ENCODE measurements at regions not wholly inside any gene's neighbourhood (a gene's known extent, or its start where the extent isn't known, plus 50 kb on each side); places are given as distances from the start of the nearest gene placed in this dataset.
"Not testable (repeated sequence)": the region's sequence is repeated elsewhere in the genome, so short reads cannot be mapped to it uniquely, and the experiment has no call there.

- DNase-seq: no peak
- CTCF ChIA-PET: no interaction called here
- H3K27ac Mint-ChIP-seq (ENCODE audit: unreplicated experiment): peak overlapping the region; percentile 42
- H3K36me3 Mint-ChIP-seq (ENCODE audit: insufficient read depth, unreplicated experiment): no peaks in the 10 kb centered on the region
- peaks cover 4% of the 10 kb centered on the region for H3K9me3 Mint-ChIP-seq (ENCODE audit: low read depth, unreplicated experiment)
- BruUV-seq (replicated peaks): no TSS peak
- intact Hi-C loops (cut with micrococcal nuclease; ENCODE audit: unreplicated experiment): no loop called here
- H3K27me3 Mint-ChIP-seq (ENCODE audit: unreplicated experiment): no peaks in the 10 kb centered on the region
- no peak overlapping the region for H3K4me3 Mint-ChIP-seq (ENCODE audit: low read depth, unreplicated experiment)
- no peaks in the 10 kb centered on the region for H3K4me1 Mint-ChIP-seq (ENCODE audit: low read depth, unreplicated experiment)
- no peak for TF ChIP-seq CTCF (IDR thresholded peaks at IDR 0.05; ENCODE audit: unreplicated experiment)
These were observed 156.6 kb upstream of the ARSJ start for GRCh38 chr4:114136069-114136468.

DNA sequence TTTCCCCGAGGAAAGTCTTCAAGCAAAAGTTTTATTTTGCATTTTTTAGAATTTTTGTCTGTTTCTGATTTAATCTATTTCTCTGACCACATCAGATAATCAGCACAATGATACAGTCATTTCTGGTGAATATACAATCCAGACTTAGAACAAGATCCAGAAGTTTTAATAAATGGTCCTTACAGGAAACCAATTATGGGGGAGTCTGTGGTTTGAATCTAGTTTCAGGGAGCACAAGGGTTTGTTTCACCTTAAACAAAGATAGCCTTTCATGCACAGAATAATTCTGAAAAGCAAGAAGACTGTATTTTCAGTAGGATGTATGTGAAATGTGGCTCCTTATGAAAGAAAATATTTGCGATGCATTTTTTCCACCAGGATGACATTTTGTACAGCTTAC, 158.5 kb upstream of the ARSJ start:
- no peaks in the 10 kb centered on the region for H3K27me3 Mint-ChIP-seq (ENCODE audit: unreplicated experiment)

GRCh38 chr4:114146947-114147618, 167.6 kb upstream of the ARSJ start:
- no peaks in the 10 kb centered on the region for H3K4me1 Mint-ChIP-seq (ENCODE audit: low read depth, unreplicated experiment)
- no peaks in the 10 kb centered on the region for H3K27me3 Mint-ChIP-seq (ENCODE audit: unreplicated experiment)
- CTCF ChIA-PET: no interaction called here
- no peak overlapping the region for H3K27ac Mint-ChIP-seq (ENCODE audit: unreplicated experiment)
- BruUV-seq (replicated peaks): no TSS peak
- intact Hi-C loops (cut with micrococcal nuclease; ENCODE audit: unreplicated experiment): no loop called here
- no peaks in the 10 kb centered on the region for H3K36me3 Mint-ChIP-seq (ENCODE audit: insufficient read depth, unreplicated experiment)
- H3K9me3 Mint-ChIP-seq (ENCODE audit: low read depth, unreplicated experiment): no peaks in the 10 kb centered on the region
- DNase-seq: no peak
- TF ChIP-seq CTCF (IDR thresholded peaks at IDR 0.05; ENCODE audit: unreplicated experiment): no peak
- no peak overlapping the region for H3K4me3 Mint-ChIP-seq (ENCODE audit: low read depth, unreplicated experiment)

More for the DNA sequence above, 158.5 kb upstream of the ARSJ start:
- Mint-ChIP-seq H3K27ac (ENCODE audit: unreplicated experiment) (no peak overlapping the region), H3K4me1 (ENCODE audit: low read depth, unreplicated experiment) (no peaks in the 10 kb centered on the region), H3K4me3 (ENCODE audit: low read depth, unreplicated experiment) (no peak overlapping the region), H3K9me3 (ENCODE audit: low read depth, unreplicated experiment) (peaks cover under 1% of the 10 kb centered on the region), H3K36me3 (ENCODE audit: insufficient read depth, unreplicated experiment) (no peaks in the 10 kb centered on the region)
- DNase-seq: no peak
- CTCF ChIA-PET: no interaction called here
- TF ChIP-seq CTCF (IDR thresholded peaks at IDR 0.05; ENCODE audit: unreplicated experiment): no peak
- no TSS peak for BruUV-seq (replicated peaks)
- intact Hi-C loops (cut with micrococcal nuclease; ENCODE audit: unreplicated experiment): no loop called here

GRCh38 chr4:114147619-114148208, 168.3 kb upstream of the ARSJ start:
- H3K4me3 Mint-ChIP-seq (ENCODE audit: low read depth, unreplicated experiment); H3K36me3 Mint-ChIP-seq (ENCODE audit: insufficient read depth, unreplicated experiment); CTCF ChIA-PET; H3K9me3 Mint-ChIP-seq (ENCODE audit: low read depth, unreplicated experiment); H3K27ac Mint-ChIP-seq (ENCODE audit: unreplicated experiment); intact Hi-C loops (cut with micrococcal nuclease; ENCODE audit: unreplicated experiment); BruUV-seq (replicated peaks); H3K27me3 Mint-ChIP-seq (ENCODE audit: unreplicated experiment); H3K4me1 Mint-ChIP-seq (ENCODE audit: low read depth, unreplicated experiment); DNase-seq: not testable (repeated sequence)

DNA sequence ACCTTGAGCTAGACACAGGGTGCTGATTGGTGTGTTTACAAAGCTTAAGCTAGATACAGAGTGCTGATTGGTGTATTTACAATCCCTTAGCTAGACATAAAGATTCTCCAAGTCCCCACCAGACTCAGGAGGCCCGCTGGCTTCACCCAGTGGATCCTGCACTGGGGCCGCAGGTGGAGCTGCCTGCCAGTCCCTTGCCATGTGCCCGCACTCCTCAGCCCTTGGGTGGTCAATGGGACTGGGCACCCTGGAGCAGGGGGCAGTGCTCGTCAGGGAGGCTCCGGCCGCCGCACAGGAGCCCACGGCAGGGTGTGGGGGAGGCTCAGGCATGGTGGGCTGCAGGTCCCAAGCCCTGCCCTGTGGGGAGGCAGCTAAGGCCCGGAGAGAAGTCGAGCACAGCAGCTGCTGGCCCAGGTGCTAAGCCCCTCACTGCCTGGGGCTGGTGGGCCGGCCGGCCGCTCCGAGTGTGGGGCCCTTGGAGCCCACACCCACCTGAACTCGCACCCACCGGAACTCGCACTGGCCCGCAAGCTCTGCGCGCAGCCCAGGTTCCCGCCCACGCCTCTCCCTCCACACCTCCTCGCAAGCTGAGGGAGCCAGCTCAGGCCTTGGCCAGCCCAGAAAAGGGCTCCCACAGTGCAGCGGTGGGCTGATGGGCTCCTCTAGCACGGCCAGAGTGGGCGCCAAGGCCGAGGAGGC, 169.1 kb upstream of the ARSJ start:
- H3K4me1 Mint-ChIP-seq (ENCODE audit: low read depth, unreplicated experiment); H3K27ac Mint-ChIP-seq (ENCODE audit: unreplicated experiment); H3K9me3 Mint-ChIP-seq (ENCODE audit: low read depth, unreplicated experiment); BruUV-seq (replicated peaks); CTCF ChIA-PET; H3K4me3 Mint-ChIP-seq (ENCODE audit: low read depth, unreplicated experiment); DNase-seq; intact Hi-C loops (cut with micrococcal nuclease; ENCODE audit: unreplicated experiment); H3K27me3 Mint-ChIP-seq (ENCODE audit: unreplicated experiment); H3K36me3 Mint-ChIP-seq (ENCODE audit: insufficient read depth, unreplicated experiment): not testable (repeated sequence)

Measured in Calu3 (cell line).